Stimulated activated CD4-positive, alpha-beta T cell treated with anti-CD3 and anti-CD28 coated beads, Interleukin-1b, Interleukin-23, amount 100 ng/mL, for 48 hours (primary cell): ENCODE measurements at regions not wholly inside any gene's neighbourhood (a gene's known extent, or its start where the extent isn't known, plus 50 kb on each side); places are given as distances from the start of the nearest gene placed in this dataset.
"Not testable (repeated sequence)": the region's sequence is repeated elsewhere in the genome, so short reads cannot be mapped to it uniquely, and the experiment has no call there.

ENCODE experiments used
- DNase-seq: peaks from one replicate; pipeline ENCODE4 v3.0.0-alpha.2; 2020

- DNase-seq: no peak
These were observed 98.0 kb downstream of the DLL1 start for GRCh38 chr6:170192905-170193304.

- not testable (repeated sequence) for DNase-seq
These were observed 98.8 kb downstream of the DLL1 start for GRCh38 chr6:170192101-170192500.

GRCh38 chr6:170190046-170190445, 100.8 kb downstream of the DLL1 start:
- DNase-seq: no peak

- DNase-seq: no peak
These were observed 101.6 kb downstream of the DLL1 start for GRCh38 chr6:170189236-170189635.

- no peak for DNase-seq
These were observed 102.3 kb downstream of the DLL1 start for GRCh38 chr6:170188571-170189001.

GRCh38 chr6:170187669-170188566, 103.0 kb downstream of the DLL1 start:
- DNase-seq: no peak

- DNase-seq: no peak
These were observed 103.8 kb downstream of the DLL1 start for GRCh38 chr6:170186941-170187668.

- DNase-seq: no peak
These were observed 104.6 kb downstream of the DLL1 start for GRCh38 chr6:170186006-170186935.

- DNase-seq: no peak
These were observed 105.5 kb downstream of the DLL1 start for GRCh38 chr6:170185175-170185978.

- no peak for DNase-seq
These were observed 106.6 kb downstream of the DLL1 start for GRCh38 chr6:170184316-170184715.

GRCh38 chr6:170183521-170183920, 107.4 kb downstream of the DLL1 start:
- no peak for DNase-seq

- DNase-seq: no peak
These were observed 108.1 kb downstream of the DLL1 start for GRCh38 chr6:170182781-170183120.

- no peak for DNase-seq
These were observed 108.6 kb downstream of the DLL1 start for GRCh38 chr6:170182093-170182780.

- no peak for DNase-seq
These were observed 109.6 kb downstream of the DLL1 start for GRCh38 chr6:170181338-170181690.

GRCh38 chr6:170180671-170181337, 110.1 kb downstream of the DLL1 start:
- no peak for DNase-seq

GRCh38 chr6:170179616-170180324, 111.1 kb downstream of the DLL1 start:
- no peak for DNase-seq

GRCh38 chr6:170178561-170179477, 112.1 kb downstream of the DLL1 start:
- no peak for DNase-seq

GRCh38 chr6:170177772-170178560, 112.9 kb downstream of the DLL1 start:
- no peak for DNase-seq
